ENCODE measurements at regions not wholly inside any gene's neighbourhood (a gene's known extent, or its start where the extent isn't known, plus 50 kb on each side); places are given as distances from the start of the nearest gene placed in this dataset.

DNA sequence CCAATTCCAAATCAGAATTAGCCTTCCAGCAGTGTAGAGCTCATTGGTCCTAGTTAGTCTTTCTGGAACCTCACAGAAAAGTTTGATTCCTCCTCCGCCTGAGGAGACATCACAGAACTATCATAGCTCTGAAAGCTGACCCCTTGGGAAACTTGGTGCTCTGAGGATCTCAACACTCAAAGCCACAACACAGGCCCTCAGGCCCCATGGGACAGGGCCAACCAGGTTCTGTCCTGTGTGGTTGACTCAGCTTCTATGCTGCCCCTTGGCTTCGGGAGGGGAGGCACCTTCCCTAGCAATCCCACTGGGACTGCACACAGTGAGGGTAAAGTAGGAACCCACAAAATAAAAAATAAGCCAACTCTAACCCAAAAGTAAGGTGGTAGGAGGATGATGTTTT is 237.5 kb upstream of the ECI2 start:
- no peak for TF ChIP-seq EZH2 (IDR thresholded peaks at IDR 0.05; ENCODE audit: low read depth, unreplicated experiment)
- TF ChIP-seq, protein P1, sequence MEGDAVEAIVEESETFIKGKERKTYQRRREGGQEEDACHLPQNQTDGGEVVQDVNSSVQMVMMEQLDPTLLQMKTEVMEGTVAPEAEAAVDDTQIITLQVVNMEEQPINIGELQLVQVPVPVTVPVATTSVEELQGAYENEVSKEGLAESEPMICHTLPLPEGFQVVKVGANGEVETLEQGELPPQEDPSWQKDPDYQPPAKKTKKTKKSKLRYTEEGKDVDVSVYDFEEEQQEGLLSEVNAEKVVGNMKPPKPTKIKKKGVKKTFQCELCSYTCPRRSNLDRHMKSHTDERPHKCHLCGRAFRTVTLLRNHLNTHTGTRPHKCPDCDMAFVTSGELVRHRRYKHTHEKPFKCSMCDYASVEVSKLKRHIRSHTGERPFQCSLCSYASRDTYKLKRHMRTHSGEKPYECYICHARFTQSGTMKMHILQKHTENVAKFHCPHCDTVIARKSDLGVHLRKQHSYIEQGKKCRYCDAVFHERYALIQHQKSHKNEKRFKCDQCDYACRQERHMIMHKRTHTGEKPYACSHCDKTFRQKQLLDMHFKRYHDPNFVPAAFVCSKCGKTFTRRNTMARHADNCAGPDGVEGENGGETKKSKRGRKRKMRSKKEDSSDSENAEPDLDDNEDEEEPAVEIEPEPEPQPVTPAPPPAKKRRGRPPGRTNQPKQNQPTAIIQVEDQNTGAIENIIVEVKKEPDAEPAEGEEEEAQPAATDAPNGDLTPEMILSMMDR (conservative IDR thresholded peaks at IDR 0.05; ENCODE audit: low read depth in 2 of 2): no peak
- no peak for TF ChIP-seq POLR2AphosphoS5 (IDR thresholded peaks at IDR 0.05; ENCODE audit: low read depth)
- TF ChIP-seq, protein P2, sequence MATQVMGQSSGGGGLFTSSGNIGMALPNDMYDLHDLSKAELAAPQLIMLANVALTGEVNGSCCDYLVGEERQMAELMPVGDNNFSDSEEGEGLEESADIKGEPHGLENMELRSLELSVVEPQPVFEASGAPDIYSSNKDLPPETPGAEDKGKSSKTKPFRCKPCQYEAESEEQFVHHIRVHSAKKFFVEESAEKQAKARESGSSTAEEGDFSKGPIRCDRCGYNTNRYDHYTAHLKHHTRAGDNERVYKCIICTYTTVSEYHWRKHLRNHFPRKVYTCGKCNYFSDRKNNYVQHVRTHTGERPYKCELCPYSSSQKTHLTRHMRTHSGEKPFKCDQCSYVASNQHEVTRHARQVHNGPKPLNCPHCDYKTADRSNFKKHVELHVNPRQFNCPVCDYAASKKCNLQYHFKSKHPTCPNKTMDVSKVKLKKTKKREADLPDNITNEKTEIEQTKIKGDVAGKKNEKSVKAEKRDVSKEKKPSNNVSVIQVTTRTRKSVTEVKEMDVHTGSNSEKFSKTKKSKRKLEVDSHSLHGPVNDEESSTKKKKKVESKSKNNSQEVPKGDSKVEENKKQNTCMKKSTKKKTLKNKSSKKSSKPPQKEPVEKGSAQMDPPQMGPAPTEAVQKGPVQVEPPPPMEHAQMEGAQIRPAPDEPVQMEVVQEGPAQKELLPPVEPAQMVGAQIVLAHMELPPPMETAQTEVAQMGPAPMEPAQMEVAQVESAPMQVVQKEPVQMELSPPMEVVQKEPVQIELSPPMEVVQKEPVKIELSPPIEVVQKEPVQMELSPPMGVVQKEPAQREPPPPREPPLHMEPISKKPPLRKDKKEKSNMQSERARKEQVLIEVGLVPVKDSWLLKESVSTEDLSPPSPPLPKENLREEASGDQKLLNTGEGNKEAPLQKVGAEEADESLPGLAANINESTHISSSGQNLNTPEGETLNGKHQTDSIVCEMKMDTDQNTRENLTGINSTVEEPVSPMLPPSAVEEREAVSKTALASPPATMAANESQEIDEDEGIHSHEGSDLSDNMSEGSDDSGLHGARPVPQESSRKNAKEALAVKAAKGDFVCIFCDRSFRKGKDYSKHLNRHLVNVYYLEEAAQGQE (IDR thresholded peaks at IDR 0.05; ENCODE audit: unreplicated experiment): no peak
- TF ChIP-seq EZH2phosphoT487 (IDR thresholded peaks at IDR 0.05; ENCODE audit: unreplicated experiment): no peak
- TF ChIP-seq STAT1 (IDR thresholded peaks at IDR 0.05; ENCODE audit: unreplicated experiment): no peak
- no peak for TF ChIP-seq CREB1 (CRISPR knock-in tag; IDR thresholded peaks at IDR 0.05; ENCODE audit: low read depth)
- no peak for TF ChIP-seq ZNF331 (CRISPR knock-in tag; IDR thresholded peaks at IDR 0.05; ENCODE audit: low read depth)
- TF ChIP-seq ZNF114 (CRISPR knock-in tag; IDR thresholded peaks at IDR 0.05): no peak
- TF ChIP-seq JUNB (IDR thresholded peaks at IDR 0.05; ENCODE audit: unreplicated experiment): no peak
- TF ChIP-seq, protein P3, sequence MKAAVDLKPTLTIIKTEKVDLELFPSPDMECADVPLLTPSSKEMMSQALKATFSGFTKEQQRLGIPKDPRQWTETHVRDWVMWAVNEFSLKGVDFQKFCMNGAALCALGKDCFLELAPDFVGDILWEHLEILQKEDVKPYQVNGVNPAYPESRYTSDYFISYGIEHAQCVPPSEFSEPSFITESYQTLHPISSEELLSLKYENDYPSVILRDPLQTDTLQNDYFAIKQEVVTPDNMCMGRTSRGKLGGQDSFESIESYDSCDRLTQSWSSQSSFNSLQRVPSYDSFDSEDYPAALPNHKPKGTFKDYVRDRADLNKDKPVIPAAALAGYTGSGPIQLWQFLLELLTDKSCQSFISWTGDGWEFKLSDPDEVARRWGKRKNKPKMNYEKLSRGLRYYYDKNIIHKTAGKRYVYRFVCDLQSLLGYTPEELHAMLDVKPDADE (IDR thresholded peaks at IDR 0.05): no peak
- no peak for TF ChIP-seq NANOG (IDR thresholded peaks at IDR 0.05; ENCODE audit: borderline replicate concordance)
- TF ChIP-seq, protein P4, sequence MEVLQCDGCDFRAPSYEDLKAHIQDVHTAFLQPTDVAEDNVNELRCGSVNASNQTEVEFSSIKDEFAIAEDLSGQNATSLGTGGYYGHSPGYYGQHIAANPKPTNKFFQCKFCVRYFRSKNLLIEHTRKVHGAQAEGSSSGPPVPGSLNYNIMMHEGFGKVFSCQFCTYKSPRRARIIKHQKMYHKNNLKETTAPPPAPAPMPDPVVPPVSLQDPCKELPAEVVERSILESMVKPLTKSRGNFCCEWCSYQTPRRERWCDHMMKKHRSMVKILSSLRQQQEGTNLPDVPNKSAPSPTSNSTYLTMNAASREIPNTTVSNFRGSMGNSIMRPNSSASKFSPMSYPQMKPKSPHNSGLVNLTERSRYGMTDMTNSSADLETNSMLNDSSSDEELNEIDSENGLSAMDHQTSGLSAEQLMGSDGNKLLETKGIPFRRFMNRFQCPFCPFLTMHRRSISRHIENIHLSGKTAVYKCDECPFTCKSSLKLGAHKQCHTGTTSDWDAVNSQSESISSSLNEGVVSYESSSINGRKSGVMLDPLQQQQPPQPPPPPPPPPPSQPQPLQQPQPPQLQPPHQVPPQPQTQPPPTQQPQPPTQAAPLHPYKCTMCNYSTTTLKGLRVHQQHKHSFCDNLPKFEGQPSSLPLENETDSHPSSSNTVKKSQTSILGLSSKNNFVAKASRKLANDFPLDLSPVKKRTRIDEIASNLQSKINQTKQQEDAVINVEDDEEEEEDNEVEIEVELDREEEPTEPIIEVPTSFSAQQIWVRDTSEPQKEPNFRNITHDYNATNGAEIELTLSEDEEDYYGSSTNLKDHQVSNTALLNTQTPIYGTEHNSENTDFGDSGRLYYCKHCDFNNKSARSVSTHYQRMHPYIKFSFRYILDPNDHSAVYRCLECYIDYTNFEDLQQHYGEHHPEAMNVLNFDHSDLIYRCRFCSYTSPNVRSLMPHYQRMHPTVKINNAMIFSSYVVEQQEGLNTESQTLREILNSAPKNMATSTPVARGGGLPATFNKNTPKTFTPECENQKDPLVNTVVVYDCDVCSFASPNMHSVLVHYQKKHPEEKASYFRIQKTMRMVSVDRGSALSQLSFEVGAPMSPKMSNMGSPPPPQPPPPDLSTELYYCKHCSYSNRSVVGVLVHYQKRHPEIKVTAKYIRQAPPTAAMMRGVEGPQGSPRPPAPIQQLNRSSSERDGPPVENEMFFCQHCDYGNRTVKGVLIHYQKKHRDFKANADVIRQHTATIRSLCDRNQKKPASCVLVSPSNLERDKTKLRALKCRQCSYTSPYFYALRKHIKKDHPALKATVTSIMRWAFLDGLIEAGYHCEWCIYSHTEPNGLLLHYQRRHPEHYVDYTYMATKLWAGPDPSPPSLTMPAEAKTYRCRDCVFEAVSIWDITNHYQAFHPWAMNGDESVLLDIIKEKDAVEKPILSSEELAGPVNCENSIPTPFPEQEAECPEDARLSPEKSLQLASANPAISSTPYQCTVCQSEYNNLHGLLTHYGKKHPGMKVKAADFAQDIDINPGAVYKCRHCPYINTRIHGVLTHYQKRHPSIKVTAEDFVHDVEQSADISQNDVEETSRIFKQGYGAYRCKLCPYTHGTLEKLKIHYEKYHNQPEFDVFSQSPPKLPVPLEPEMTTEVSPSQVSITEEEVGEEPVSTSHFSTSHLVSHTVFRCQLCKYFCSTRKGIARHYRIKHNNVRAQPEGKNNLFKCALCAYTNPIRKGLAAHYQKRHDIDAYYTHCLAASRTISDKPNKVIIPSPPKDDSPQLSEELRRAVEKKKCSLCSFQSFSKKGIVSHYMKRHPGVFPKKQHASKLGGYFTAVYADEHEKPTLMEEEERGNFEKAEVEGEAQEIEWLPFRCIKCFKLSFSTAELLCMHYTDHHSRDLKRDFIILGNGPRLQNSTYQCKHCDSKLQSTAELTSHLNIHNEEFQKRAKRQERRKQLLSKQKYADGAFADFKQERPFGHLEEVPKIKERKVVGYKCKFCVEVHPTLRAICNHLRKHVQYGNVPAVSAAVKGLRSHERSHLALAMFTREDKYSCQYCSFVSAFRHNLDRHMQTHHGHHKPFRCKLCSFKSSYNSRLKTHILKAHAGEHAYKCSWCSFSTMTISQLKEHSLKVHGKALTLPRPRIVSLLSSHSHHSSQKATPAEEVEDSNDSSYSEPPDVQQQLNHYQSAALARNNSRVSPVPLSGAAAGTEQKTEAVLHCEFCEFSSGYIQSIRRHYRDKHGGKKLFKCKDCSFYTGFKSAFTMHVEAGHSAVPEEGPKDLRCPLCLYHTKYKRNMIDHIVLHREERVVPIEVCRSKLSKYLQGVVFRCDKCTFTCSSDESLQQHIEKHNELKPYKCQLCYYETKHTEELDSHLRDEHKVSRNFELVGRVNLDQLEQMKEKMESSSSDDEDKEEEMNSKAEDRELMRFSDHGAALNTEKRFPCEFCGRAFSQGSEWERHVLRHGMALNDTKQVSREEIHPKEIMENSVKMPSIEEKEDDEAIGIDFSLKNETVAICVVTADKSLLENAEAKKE (CRISPR knock-in tag; IDR thresholded peaks at IDR 0.05): no peak

Data from GM23338 (cell line).